ENCODE measurements at regions not wholly inside any gene's neighbourhood (a gene's known extent, or its start where the extent isn't known, plus 50 kb on each side); places are given as distances from the start of the nearest gene placed in this dataset.

DNA sequence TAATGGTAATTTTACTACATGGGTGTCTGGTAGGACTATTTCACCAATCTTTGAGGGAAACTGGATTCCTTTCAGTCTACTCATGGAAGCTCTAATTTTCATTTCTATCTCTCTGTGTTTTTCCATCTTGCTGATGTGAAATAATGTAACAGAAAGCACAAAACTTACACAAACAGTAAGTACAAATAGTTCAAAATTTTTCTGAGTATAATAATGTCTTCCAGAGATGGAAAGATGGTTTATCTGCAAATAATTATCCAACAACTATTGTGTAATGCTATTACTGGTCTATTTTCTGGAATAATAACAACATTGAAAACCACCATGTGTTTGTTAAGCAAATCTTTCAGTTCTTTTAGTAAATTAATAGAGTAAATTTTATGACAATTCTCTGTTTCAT is 565.8 kb upstream of the MGMT start:
- no peak for DNase-seq (ENCODE audit: low read depth)

DNA sequence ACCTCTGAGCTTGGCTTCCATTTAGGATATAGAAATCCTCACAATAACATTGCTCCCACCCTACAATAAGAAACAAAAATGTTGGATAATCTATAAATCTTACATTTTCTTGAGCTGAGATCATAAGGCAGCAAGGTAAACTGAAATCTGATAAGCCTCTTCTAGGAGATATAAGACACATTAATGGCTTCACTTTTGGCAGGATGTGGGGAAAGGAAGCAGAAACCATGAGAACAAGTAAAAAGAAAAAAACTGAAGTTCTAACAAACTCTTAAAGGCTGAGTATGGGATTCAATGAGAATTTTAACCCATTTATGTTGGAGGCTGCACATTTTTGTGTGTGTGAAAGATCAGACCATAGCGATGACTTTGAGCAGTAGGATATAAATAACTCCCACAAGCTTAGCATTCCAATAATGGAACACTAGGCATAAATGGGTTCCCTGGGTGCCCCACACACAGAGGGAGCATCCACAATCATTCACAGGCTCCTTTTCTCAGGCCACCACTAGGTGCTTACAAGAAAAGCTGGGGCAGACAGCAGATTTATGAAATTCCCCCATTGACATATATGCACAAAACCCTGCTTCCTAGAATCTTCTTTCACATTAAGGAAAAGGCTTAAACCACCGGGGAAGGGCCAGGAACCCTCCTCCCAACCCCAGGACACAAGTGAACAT is 564.9 kb upstream of the MGMT start:
- no peak for DNase-seq (ENCODE audit: low read depth)

DNA sequence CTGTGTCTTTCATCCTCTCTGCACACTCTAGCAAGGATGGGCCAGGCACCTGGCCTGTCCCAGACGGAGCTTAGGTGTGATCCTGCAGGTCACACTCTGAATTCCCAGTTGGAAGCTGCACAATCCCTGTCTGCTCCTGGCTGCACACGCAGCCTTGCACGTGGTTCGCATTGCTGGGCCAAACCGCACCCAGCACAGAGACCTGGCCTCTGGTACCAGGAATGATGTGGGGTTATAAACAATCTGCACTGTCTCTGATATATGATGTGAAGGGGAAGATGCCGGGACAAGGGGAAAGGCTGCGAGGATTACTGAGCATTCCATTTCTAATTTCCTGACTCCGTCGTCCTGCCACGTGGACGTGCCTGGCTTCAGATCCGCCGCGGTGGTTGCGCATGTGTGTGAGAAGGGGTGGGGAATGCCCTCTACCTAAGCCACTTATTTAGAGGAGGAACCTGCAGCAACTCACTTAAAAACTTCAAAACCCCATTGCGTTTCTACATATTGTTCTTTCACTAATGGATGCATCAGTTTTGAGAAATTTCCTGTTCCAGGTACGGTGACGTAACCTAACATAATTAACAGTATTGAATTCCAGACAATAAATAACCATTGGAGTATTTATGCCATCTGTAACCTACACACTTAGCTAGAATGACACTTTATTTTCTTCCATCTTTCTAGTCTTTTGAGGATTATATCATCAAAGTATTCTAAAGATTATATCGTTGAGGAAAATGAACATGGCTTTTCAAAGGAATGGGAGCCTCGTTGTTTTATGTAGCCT is 559.7 kb upstream of the MGMT start:
- no peak for DNase-seq (ENCODE audit: low read depth)

DNA sequence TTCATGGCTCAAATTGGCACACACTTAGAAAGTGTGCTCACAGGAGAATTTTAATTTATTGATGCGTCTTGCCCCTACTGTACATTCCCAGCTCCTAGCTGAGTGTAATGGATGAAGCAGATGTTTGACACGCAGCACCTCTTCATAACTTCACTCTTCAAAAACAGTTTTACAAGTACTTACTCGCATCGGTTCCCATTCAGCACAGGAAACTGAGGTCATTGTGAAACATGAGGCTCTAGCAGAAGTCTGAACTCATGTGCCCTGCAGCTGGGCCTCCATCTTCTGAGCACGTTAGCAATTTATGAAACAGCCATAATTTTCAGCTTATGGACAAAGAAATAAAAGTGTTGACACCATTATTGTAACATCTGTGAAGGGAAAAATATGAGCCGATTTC is 558.9 kb upstream of the MGMT start:
- DNase-seq (ENCODE audit: low read depth): no peak

DNA sequence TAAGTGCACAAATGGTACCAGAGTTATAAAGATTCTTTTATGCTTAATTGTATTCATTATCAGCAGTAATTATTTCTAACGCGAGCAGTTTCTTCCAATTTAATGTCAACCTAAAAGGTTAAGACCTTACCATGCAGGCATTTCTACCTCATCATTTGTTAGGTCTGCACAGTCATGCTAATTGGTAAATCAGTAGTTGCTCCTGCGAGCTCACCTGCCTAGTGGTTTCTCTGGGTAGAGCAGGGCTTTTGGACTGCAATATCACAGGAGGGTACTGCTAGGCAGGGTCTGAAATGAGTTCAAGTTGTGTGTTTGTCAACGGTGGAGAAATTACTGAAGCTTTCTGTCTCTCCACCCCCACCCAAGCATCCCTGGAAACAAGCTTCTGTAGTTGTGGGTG is 558.5 kb upstream of the MGMT start:
- DNase-seq (ENCODE audit: low read depth): no peak

DNA sequence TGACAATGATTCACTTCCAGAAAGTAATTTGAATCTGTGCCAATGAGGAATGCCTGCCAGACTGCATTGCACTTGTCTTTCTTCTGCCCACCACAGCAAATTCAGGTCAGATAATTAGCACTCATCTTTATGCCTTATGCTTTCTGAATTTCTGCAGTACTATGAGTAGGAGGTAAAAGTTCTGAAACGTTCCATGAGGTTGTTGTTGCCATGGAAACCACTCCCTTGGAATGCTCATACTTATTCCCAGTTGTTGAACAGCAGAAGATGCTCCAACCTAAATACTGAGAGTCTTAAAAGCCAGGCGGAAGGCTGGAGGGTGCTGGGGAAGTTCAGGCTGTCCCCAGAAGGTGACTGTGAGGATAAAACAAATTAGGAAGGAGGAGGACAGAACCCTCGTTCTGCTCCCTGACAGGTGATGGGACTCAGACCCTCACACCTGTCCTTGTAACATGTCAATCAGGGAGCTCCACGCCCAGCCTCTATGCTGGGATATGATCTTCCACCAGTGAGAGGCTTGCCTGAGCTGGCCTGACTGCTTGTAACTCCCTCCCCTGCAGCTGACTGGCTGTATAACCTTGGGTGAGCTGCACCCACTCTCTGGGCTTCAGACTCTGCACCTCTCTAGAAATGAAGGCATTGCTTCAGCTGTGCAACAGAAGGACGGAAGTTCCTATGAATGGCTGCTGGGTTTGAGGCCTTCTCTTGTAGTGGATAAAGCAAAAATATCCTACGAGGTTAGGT is 554.3 kb upstream of the MGMT start:
- DNase-seq (ENCODE audit: low read depth): no peak

DNA sequence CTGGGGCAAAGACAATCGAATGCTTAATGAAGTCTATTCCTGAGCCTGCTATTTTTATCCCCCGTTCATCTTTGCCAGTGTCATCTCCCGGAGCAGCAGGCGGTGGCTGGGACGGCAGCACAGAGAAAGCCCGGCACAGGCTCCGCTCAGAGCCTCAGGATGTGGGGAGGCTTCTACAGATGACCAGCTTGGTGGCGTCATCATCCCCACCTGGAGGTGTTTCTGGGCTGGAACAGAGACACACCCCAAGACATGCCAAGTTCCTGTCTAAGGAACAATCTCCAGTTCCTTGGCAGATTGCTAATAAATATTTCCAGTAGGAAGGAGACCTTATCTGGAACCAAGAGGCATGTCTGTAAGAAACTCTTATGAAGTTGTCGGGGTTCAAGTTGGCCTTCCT is 552.4 kb upstream of the MGMT start:
- DNase-seq (ENCODE audit: low read depth): no peak

DNA sequence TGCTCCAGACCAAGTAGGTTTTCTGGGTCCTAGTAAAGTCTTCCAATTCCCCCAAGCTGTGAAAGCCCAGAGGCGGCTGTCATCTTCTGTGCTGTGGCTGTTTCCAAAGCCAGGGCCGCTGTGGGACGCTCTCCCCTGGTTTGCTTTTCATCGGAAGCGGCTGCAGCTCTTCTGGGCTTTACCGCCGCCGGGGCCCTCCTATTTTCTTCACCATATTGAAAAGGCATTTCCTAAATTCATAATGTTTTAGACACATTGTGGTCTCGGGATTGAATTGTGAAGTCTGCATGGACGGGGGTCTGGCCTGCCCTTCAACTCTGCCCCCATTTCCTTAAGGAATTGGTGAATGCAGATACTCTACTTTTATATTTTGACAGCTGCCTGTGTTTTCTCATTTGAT is 551.4 kb upstream of the MGMT start:
- DNase-seq (ENCODE audit: low read depth): no peak

DNA sequence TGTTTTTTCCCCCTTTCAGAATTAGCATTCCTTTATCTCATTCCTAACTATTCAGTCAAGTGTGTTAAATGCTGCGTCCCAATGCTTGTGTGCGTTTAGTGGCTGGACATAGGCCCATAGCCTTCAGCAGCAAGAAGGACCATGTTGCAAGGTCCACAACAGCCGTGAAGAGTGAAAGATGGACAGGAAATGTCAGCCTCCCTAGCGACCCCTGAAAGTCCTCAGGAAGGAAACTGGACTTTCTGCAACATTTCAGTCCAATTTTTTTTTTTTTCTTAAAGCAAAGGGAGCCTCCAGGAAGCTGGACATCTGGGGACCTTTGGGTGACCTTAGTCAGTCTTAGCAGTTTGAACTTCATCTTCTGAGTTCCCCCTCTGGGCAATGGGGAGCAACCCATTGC is 550.7 kb upstream of the MGMT start:
- no peak for DNase-seq (ENCODE audit: low read depth)

DNA sequence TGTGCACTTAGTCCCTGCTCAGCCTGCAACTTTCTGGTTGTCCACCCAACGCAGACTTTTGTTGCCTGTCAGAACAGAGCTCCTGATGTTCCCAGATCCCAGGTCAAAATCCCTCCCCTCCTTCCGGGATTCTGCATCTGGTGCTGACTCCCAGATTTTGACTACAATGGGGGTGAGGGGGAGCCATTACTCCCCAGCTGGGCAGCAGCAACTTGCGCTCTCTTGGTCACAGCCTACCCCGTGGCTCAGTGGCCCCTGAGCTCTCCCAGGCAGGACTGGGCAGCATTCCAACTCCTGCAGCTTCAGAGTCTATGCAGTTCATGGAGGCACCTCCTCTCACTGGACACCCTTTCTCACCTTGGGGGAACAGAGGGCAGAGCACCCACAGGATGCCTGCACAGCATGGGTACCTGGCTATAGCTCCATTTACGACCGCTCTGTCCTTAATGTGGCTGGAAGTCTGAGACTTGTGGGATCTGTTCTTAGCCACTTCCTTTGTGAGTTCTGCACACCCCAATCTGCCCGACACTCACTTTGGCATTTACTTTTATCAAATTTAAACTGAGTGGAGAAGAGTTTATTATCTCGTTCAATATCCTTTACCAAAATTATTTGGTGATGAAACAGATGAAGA is 545.5 kb upstream of the MGMT start:
- DNase-seq (ENCODE audit: low read depth): no peak

DNA sequence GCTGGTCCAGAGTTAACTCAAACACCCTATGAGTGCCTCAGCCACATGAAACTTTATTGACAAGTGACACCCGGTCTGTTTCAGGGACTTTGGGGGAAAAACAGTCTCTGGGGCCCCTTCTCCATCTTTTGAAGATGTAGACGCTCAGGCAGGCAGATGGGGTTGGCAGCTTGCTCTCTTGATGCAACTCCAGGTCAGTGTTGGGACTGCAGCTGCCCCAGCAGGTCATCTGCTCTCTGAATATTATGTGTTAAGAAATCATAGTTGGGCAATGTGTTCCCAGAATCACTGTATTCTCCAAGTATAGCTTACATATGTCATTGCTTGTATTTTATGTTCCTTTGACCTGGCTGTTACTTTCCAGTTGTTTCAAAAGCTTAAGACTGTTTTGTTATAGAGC is 544.9 kb upstream of the MGMT start:
- DNase-seq (ENCODE audit: low read depth): no peak

DNA sequence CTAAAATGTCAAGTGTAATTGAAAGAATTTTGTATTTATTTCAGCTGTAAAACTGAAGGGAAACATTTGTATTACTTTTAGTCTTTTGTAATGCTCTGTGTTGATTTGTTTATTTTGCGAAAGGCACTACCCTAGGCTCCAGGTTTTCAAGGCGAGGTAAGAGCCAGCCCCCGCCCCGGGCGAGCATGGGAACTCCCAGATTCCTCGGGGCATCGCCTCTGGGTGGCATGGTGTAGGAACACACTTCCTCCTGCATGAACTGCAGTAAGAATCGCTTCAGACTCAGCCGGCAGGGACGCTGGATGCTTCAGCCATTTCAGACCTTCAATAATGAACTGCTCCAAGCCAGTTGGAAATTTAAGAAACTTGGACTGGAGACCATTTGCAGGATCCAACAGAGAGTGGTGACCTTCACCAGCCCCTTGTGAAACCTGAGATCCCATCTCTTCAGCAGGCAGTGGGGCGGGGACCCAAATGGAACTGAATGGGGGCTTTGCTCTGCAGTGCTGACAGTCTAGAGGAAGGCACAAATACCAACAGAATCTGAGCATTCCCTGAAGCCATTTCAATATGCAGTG is 544.3 kb upstream of the MGMT start:
- no peak for DNase-seq (ENCODE audit: low read depth)

DNA sequence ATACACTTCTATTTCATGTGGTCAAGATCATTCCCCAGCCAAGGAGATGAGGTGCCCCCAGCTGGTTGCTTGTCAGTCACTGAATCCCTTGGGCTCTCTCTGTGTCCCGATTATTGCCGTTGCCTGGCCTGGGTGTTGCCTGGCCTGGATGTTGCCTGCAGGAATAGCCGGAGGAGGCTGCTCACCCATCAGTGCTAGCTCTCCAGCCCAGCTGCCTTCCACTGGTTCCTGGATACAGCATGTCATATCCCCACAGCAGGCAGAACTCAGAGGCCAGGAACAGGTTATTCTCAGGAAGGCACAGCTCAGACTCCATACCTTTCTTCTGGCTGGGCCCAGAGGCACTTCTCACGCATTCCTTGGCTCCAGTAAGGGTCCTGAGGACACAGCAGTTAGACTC is 542.1 kb upstream of the MGMT start:
- no peak for DNase-seq (ENCODE audit: low read depth)

DNA sequence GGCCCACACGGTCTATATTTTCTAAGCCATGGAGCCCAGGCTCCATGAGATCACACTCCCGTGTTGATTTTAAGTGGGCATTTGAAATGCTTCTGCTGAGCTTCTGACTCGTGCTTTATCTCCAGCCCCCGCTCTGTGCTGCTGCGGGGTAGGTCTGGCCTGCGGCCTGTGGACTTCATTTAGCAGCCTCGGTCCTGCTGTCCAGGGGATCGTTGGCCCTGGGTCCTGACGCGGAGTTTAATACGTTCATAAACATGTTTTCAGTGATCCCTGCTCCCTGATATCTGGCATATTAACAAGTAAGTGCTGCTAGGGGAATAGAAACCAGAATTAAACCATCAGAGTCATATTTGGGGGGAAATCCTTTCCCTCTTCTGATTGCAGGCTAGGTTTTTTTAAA is 540.3 kb upstream of the MGMT start:
- no peak for DNase-seq (ENCODE audit: low read depth)

DNA sequence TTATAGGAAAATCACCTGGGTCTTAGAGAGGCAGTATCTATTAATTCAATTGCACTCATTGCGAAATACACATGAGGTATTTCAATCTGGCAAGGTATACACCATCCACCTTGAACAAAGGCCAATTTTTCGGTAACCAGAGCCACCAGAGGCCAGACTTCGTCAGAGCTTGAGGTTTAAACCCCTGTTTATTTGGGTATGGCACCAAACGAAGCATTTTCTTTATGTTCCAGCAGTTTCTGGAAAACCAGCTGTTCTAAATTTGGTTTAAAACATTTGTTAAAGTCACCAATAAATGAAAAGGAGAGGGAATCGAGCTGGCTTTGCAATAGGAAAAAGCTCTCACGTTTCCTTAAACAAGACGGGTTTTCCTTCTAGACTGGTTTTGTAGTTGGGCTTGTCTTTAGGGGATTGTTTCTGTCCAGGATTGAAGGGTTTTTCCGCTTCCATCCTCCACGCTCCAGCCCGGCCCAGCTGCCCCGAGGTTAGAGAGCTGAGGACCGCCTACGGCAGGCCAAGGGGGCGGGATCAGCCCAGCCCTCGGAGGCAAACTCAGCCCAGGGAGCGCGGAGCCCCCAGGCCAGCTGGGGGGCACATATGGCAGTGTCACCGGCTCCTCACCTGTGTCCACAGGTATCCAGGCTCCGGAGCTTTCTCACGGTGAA is 539.4 kb upstream of the MGMT start:
- no peak for DNase-seq (ENCODE audit: low read depth)

DNA sequence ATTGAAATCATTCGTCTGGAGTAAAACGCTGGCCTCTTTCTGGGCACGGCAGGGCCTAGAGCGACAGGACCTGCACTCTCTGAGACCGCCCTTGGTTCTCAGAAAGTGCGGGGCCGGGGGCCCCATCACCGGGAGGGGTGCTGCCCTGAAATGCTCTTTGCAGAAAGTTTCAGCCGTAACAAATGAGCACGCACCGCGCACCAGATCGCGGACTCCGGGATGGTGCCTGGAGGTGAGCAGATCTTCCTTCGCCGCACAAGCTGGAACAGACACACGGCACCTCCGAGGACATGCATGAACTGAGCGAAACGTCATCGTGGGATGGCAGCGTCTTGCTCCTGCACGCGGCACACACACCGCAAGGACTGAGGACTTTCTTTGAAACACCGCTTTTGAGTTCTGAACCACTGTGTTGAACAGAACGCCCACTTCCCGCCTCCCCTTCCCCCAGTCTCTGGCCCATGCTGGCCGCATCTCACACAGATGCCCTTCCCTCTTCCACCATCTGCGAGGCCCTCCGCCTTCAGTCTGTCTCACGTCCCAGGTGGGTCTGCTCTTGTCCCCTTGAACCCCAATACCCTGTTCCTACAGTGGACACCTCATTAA is 538.7 kb upstream of the MGMT start:
- DNase-seq (ENCODE audit: low read depth): no peak

DNA sequence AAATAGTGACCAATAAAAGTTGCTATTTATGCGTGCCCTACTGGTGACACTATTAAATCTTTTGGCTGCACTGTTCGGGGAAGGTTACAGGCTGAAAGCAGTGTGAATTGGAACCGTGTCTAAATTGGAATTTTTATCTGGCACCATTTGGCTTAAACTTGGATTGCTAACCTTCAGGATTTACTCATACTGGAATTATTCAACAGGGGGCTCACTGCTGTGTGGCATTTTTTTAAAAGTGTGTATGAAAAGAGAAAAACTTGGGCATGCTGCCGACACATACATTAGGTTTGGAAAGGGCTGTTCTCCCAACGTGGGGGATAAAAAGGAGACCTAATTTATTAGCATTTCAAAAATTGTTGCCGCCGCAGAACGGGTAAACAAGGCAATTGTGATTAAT is 537.9 kb upstream of the MGMT start:
- no peak for DNase-seq (ENCODE audit: low read depth)

DNA sequence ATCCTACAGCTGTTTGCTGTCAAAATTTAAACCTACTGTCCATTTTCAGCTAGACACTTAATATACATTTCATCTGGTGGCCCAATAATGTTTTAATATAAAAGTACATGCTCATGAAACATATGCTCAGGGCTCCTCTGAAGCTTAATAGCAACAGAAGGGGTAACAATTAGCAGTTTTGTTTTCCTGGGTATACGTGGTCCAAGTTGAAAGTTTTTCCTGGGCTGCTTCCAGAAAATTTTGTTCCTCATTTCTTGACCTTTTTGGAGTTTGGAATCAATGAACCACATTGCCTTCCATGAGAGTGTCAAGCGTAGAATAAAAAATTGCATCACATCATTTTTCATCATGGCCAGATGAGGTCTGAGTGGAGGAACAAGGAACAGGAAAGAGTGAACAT is 537.3 kb upstream of the MGMT start:
- DNase-seq (ENCODE audit: low read depth): no peak

DNA sequence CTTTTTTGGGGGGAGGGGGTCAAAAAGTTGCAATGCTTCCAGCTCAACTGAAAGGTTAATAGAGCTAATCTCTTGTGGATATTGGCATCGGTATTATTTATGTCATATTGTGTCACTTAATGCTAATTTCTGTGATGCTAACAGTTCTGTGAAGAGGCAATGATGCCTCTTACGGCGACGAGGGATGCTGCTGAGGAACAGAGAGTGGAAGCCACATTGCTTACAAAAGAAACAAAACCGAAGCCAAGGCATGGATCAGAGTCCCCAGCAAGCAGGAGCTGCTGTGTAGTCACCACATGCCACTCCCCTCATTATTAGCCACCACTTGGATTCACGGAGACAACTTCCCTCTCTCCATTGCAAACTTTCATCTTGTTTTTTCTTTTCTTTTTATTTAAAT is 536.5 kb upstream of the MGMT start:
- DNase-seq (ENCODE audit: low read depth): no peak

DNA sequence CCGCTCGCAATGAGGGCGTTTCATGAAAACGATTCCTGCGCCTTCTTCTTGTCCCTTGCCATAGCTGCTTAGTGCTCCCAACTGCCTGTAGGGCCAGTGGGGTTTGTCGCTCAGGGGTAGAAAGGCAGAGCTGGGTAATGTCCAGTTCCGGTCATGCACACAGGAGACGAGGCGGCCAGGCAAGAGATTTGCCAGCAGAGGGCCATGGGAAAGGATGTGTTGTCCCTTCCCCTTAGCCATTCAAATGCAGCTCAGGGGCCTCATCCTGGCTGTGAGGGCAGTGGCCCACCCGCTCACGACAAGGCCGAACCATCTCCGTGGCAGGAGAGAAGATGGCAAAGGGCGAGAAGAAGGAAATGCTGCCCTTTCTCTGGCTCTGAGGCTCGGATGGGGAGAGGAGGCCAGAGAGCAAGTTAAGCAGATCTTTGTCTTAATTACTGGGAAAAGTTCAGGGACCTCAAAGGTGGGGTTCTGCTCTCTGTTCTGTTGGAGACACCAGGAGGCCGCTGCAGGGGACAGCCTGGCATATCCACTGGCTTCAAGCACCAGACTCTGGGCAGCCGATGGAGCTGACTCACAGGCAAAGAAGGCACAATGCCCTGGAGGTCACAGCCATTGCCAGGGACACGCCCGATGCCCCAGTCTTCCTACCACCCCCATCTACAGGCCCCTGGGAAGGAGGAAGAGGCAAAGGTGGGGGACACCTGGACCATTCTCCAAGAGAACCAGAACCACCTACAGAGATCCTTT is 534.8 kb upstream of the MGMT start:
- no peak for DNase-seq (ENCODE audit: low read depth)

DNA sequence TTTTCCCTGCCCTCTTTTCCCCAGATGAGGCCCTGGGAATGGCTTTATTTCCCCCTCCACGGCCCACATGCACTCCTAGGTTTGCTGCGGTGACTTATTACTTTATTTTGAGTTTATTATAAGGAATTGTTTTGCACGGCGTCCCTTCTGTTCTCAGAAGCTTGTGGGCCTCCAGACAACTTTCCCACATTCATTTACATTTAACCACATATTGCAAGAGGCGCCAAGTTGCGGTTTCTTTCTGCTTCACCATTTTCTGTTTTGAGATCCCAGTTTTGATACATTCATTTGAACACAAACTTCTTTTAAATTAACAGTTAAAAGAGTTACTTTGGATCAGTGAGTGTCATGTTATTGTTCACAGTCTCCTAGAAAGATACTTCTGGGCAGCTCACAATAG is 532.5 kb upstream of the MGMT start:
- DNase-seq (ENCODE audit: low read depth): no peak
